Fibroblast of lung (primary cell): ENCODE measurements at regions not wholly inside any gene's neighbourhood (a gene's known extent, or its start where the extent isn't known, plus 50 kb on each side); places are given as distances from the start of the nearest gene placed in this dataset.

ENCODE experiments used
- DNase-seq, 2 donors: peaks; one replicate each; pipeline versions ENCODE4 v3.0.0 to v3.0.0-alpha.2; 2010; ENCODE audit warnings: low read depth in 2 of 2
- H2AFZ ChIP-seq: 2 replicates; pipeline ENCODE4 v1.5.1; 2012; ENCODE audit warnings: low read length, control low read depth, inconsistent platforms
- H3K27ac ChIP-seq: 2 replicates; pipeline ENCODE4 v1.5.1; 2011; ENCODE audit warnings: low read length, control low read depth; ENCODE audit not compliant: insufficient read depth
- H3K27me3 ChIP-seq: 2 replicates; pipeline ENCODE4 v1.5.1; 2011; ENCODE audit warnings: mild to moderate bottlenecking, low read length; ENCODE audit not compliant: control insufficient read depth, insufficient read depth
- H3K36me3 ChIP-seq: 2 replicates; pipeline ENCODE4 v1.5.1; 2011; ENCODE audit warnings: low read length; ENCODE audit not compliant: control insufficient read depth, insufficient read depth
- H3K4me1 ChIP-seq: 2 replicates; pipeline ENCODE4 v1.5.1; 2011; ENCODE audit warnings: low read length; ENCODE audit not compliant: control insufficient read depth, insufficient read depth; ENCODE audit errors: extremely low read depth
- H3K4me2 ChIP-seq: 2 replicates; pipeline ENCODE4 v1.5.1; 2011; ENCODE audit warnings: low read length, control low read depth; ENCODE audit not compliant: insufficient read depth; ENCODE audit errors: extremely low read depth
- H3K4me3 ChIP-seq, 4 experiments: fragments of 200-600 bp in 1 of 4; sonication (generic) in 1 of 4; replicated peaks in 1 of 4; 2 replicates each; pipeline ENCODE4 v1.5.1; 2011 to 2016; ENCODE audit warnings: low read length in 4 of 4, low read depth in 3 of 4, mild to moderate bottlenecking in 3 of 4, control low read depth in 2 of 4, inconsistent platforms in 1 of 4, mixed read lengths in 1 of 4; ENCODE audit not compliant: insufficient read depth in 1 of 4; ENCODE audit errors: control extremely low read depth in 1 of 4
- H3K79me2 ChIP-seq: 2 replicates; pipeline ENCODE4 v1.5.1; 2012; ENCODE audit warnings: mild to moderate bottlenecking, low read length, inconsistent platforms; ENCODE audit not compliant: control insufficient read depth, insufficient read depth
- H3K9ac ChIP-seq: 2 replicates; pipeline ENCODE4 v1.5.1; 2011; ENCODE audit warnings: mild to moderate bottlenecking, low read length, control low read depth; ENCODE audit not compliant: insufficient read depth
- H3K9me3 ChIP-seq: 2 replicates; pipeline ENCODE4 v1.5.1; 2012; ENCODE audit warnings: low read depth, low read length; ENCODE audit not compliant: control insufficient read depth, insufficient read depth
- H4K20me1 ChIP-seq: 2 replicates; pipeline ENCODE4 v1.5.1; 2011; ENCODE audit warnings: low read length; ENCODE audit not compliant: control insufficient read depth, insufficient read depth; ENCODE audit errors: extremely low read depth
- EZH2 ChIP-seq: IDR thresholded peaks from 2 replicates; pipeline ENCODE4 v1.5.1; 2012; ENCODE audit warnings: low read length, control low read depth, mild to moderate bottlenecking; ENCODE audit errors: missing control alignments
- TF ChIP-seq, protein P1 (sequence below), 2 donors: IDR thresholded peaks in 1 of 2; conservative IDR thresholded peaks in 1 of 2; 1 replicate in 1 of 2; 2 replicates in 1 of 2; pipeline ENCODE4 v1.5.1; 2011 to 2012; ENCODE audit warnings: low read length in 2 of 2, control low read depth in 1 of 2, inconsistent platforms in 1 of 2, low read depth in 1 of 2, mild to moderate bottlenecking in 1 of 2

DNA sequence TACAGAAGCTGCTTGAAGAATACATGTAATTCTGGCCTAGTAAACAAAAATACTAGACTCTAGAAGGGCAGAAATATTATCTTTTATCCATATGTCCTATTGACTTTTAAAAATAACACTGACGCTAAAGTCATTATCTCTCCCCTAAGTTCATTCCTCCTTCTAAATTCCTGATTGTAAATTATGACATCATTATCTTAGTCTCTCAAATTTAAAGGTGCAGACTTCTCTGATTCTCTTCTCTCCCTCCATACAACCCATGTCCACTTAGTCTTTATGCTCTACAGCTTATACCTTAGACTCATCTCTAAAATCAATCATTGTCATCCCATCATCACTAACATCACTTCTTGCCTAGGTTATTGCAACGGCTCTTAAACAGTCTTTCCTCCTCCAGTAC, 327.9 kb upstream of the GRIA3 start:
- Histone ChIP-seq H2AFZ (no peak overlapping the region), H3K9me3 (no peaks in the 10 kb centered on the region), H3K27ac (no peak overlapping the region), H3K4me1 (no peaks in the 10 kb centered on the region), H3K36me3 (no peaks in the 10 kb centered on the region), H3K79me2 (no peaks in the 10 kb centered on the region), H3K4me2 (no peak overlapping the region), H3K27me3 (no peaks in the 10 kb centered on the region), H3K4me3 (no peak overlapping the region), H4K20me1 (no peaks in the 10 kb centered on the region), H3K9ac (no peak overlapping the region)
- no peak for TF ChIP-seq EZH2
- TF ChIP-seq, protein P1, sequence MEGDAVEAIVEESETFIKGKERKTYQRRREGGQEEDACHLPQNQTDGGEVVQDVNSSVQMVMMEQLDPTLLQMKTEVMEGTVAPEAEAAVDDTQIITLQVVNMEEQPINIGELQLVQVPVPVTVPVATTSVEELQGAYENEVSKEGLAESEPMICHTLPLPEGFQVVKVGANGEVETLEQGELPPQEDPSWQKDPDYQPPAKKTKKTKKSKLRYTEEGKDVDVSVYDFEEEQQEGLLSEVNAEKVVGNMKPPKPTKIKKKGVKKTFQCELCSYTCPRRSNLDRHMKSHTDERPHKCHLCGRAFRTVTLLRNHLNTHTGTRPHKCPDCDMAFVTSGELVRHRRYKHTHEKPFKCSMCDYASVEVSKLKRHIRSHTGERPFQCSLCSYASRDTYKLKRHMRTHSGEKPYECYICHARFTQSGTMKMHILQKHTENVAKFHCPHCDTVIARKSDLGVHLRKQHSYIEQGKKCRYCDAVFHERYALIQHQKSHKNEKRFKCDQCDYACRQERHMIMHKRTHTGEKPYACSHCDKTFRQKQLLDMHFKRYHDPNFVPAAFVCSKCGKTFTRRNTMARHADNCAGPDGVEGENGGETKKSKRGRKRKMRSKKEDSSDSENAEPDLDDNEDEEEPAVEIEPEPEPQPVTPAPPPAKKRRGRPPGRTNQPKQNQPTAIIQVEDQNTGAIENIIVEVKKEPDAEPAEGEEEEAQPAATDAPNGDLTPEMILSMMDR (conservative IDR thresholded peaks at IDR 0.05 in 1 of 2, IDR thresholded peaks at IDR 0.05 in 1 of 2; ENCODE audit: low read depth in 1 of 2, low read length in 2 of 2) = no peak
- DNase-seq = no peak

DNA sequence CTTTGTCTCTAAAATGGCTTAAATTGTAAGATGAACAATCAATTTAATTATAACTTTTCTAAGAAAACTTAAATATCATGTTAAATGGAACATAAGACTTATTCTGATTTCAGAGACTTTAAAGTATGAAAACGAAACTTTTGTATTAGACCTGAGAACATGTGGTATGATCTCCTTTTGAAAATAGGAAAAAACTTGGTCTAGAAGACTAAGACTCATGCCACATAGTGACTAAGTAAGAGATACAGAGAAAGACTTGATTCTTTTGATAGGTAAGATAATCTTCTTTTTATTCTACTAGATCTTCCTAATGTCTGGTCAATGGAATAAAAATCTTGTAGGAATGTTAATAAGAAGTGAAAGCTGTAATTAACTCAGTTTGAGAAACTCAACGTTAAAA, 326.3 kb upstream of the GRIA3 start:
- Histone ChIP-seq H3K4me1 (no peaks in the 10 kb centered on the region), H4K20me1 (no peaks in the 10 kb centered on the region), H3K9ac (no peak overlapping the region), H3K4me3 (no peak overlapping the region), H3K36me3 (no peaks in the 10 kb centered on the region), H2AFZ (no peak overlapping the region), H3K9me3 (no peaks in the 10 kb centered on the region), H3K4me2 (no peak overlapping the region), H3K27me3 (no peaks in the 10 kb centered on the region), H3K27ac (no peak overlapping the region), H3K79me2 (no peaks in the 10 kb centered on the region)
- no peak for DNase-seq
- TF ChIP-seq EZH2 = no peak
- TF ChIP-seq, protein P1 (conservative IDR thresholded peaks at IDR 0.05 in 1 of 2, IDR thresholded peaks at IDR 0.05 in 1 of 2; ENCODE audit: low read depth in 1 of 2, low read length in 2 of 2) = no peak

DNA sequence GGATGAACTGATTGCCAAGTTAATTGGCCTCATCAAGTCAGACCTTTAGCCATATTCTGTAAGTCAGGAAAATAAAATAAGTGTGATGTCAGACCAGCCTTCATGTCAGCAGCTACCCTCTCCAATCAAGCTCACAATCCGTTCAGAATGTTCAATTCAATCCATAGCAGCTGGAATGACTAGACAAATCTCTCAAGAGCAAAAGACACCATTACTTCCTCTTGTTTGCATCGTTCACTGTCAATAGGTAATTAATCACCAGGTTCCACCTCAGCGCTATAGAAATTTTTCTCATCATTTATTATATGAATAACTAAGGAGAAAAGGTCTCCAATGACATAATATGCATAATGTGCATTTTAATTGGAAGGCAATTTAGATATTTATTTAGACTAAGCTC, 321.0 kb upstream of the GRIA3 start:
- H3K79me2 ChIP-seq = no peaks in the 10 kb centered on the region
- no peak overlapping the region for H3K9ac ChIP-seq
- no peak for TF ChIP-seq EZH2
- TF ChIP-seq, protein P1 (conservative IDR thresholded peaks at IDR 0.05 in 1 of 2, IDR thresholded peaks at IDR 0.05 in 1 of 2; ENCODE audit: low read depth in 1 of 2, low read length in 2 of 2) = no peak
- no peak overlapping the region for H3K4me2 ChIP-seq
- no peak overlapping the region for H2AFZ ChIP-seq
- H3K36me3 ChIP-seq = no peaks in the 10 kb centered on the region
- no peaks in the 10 kb centered on the region for H3K27me3 ChIP-seq
- H3K27ac ChIP-seq = no peak overlapping the region
- no peak overlapping the region for H3K4me3 ChIP-seq
- H3K4me1 ChIP-seq = no peaks in the 10 kb centered on the region
- H4K20me1 ChIP-seq = no peaks in the 10 kb centered on the region
- no peaks in the 10 kb centered on the region for H3K9me3 ChIP-seq
- no peak for DNase-seq
